ENCODE measurements at regions not wholly inside any gene's neighbourhood (a gene's known extent, or its start where the extent isn't known, plus 50 kb on each side); places are given as distances from the start of the nearest gene placed in this dataset.
"Not testable (repeated sequence)": the region's sequence is repeated elsewhere in the genome, so short reads cannot be mapped to it uniquely, and the experiment has no call there.

DNA sequence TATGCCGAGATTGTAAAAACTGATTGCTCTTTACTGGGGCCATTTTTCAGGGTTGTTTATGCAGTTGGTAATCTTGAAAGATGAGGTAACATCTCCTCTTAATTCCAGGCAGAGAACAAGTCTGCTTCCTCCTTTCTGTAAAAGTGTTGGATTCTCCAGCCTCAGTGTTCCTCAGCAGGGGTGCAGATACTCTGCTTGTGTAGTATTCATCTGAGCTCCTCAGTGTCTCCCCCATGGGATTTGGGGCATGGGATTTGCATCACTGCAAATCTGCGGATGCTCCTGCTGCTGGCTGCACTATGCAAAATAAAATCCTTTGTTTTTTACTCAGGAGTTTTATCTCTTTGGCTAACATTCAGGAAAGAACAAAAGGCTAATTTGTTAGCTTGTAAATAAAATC is 104.9 kb upstream of the ATP8A1 start (continued):
- TF ChIP-seq CHD2 (IDR thresholded peaks at IDR 0.05; ENCODE audit: low read length, partially characterized antibody) = no peak
- TF ChIP-seq, protein P1, sequence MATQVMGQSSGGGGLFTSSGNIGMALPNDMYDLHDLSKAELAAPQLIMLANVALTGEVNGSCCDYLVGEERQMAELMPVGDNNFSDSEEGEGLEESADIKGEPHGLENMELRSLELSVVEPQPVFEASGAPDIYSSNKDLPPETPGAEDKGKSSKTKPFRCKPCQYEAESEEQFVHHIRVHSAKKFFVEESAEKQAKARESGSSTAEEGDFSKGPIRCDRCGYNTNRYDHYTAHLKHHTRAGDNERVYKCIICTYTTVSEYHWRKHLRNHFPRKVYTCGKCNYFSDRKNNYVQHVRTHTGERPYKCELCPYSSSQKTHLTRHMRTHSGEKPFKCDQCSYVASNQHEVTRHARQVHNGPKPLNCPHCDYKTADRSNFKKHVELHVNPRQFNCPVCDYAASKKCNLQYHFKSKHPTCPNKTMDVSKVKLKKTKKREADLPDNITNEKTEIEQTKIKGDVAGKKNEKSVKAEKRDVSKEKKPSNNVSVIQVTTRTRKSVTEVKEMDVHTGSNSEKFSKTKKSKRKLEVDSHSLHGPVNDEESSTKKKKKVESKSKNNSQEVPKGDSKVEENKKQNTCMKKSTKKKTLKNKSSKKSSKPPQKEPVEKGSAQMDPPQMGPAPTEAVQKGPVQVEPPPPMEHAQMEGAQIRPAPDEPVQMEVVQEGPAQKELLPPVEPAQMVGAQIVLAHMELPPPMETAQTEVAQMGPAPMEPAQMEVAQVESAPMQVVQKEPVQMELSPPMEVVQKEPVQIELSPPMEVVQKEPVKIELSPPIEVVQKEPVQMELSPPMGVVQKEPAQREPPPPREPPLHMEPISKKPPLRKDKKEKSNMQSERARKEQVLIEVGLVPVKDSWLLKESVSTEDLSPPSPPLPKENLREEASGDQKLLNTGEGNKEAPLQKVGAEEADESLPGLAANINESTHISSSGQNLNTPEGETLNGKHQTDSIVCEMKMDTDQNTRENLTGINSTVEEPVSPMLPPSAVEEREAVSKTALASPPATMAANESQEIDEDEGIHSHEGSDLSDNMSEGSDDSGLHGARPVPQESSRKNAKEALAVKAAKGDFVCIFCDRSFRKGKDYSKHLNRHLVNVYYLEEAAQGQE (IDR thresholded peaks at IDR 0.05; ENCODE audit: low read depth, low read length) = no peak
- no peak for TF ChIP-seq RFX5 (IDR thresholded peaks at IDR 0.05; ENCODE audit: low read length)

DNA sequence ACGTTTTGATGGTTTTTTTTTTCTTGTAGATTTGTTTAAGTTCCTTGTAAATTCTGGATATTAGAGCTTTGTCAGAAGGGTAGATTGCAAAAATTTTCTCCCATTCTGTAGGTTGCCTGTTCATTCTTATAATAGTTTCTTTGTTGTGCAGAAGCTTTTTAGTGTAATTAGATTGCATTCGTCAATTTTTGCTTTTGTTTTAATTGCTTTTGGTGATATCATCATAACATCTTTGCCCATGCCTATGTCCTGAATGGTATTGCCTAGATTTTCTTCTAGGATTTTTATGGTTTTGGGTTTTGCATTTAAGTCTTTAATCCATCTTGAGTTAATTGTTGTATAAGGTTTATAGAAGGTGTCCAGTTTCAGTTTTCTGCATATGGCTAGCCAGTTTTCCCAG is 98.1 kb upstream of the ATP8A1 start:
- H3K9me3 ChIP-seq; H3K79me2 ChIP-seq (ENCODE audit: insufficient read depth); H3K4me1 ChIP-seq (ENCODE audit: control insufficient read depth in 1 of 2, insufficient read depth in 2 of 2, low read depth in 1 of 2, low read length in 1 of 2); H3K4me3 ChIP-seq (ENCODE audit: low read depth in 2 of 2, low read length in 1 of 2); H3K9me2 ChIP-seq; H2AFZ ChIP-seq (ENCODE audit: low read depth); H3F3A ChIP-seq (replicated peaks; ENCODE audit: insufficient read depth); POLR2A ChIA-PET; H3K27me3 ChIP-seq (ENCODE audit: insufficient read depth); H3K9ac ChIP-seq; H3K27ac ChIP-seq (ENCODE audit: low read depth in 2 of 2, low read length in 1 of 2); H3K4me2 ChIP-seq; H4K20me1 ChIP-seq (ENCODE audit: insufficient read depth); CTCF ChIA-PET; H3K36me3 ChIP-seq (replicated peaks in 1 of 2; ENCODE audit: control insufficient read depth in 1 of 2, insufficient read depth in 2 of 2, low read length in 1 of 2); DNase-seq: not testable (repeated sequence)
- WGBS (ENCODE audit: low lambda C conversion rate) = 16% methylated on average over 2 of the region's 2 CpGs

DNA sequence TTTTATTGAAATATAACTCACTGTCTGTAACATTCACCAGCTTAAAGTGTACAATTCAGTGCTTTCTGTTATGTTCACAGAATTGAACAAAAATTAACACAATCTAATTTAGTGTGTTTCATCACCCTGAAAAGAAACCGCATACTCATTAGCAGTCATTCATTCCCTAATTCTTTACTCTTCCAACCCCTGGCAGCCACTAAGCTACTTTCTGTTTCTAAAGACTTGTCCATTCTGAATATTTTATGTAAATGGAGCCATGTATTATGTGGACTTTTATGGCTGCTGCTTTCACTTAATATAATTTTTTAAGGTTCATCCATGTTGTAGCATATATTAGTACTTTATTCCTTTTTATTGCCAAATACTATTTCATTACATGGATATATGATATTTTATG is 94.7 kb upstream of the ATP8A1 start:
- Histone ChIP-seq H3K79me2 (ENCODE audit: insufficient read depth) (no peaks in the 10 kb centered on the region), H2AFZ (ENCODE audit: low read depth) (no peak overlapping the region), H3K36me3 (replicated peaks in 1 of 2; ENCODE audit: control insufficient read depth in 1 of 2, insufficient read depth in 2 of 2, low read length in 1 of 2) (no peaks in the 10 kb centered on the region), H3K9me2 (no peaks in the 10 kb centered on the region), H4K20me1 (ENCODE audit: insufficient read depth) (no peaks in the 10 kb centered on the region), H3K27ac (ENCODE audit: low read depth in 2 of 2, low read length in 1 of 2) (no peak overlapping the region), H3K27me3 (ENCODE audit: insufficient read depth) (no peaks in the 10 kb centered on the region), H3K4me2 (no peak overlapping the region), H3K9me3 (no peaks in the 10 kb centered on the region), H3K4me3 (ENCODE audit: low read depth in 2 of 2, low read length in 1 of 2) (no peak overlapping the region), H3K4me1 (ENCODE audit: control insufficient read depth in 1 of 2, insufficient read depth in 2 of 2, low read depth in 1 of 2, low read length in 1 of 2) (no peaks in the 10 kb centered on the region; a peak in 2 of 4 replicates), H3K9ac (no peak overlapping the region), H3F3A (replicated peaks; ENCODE audit: insufficient read depth) (no peaks in the 10 kb centered on the region)
- DNase-seq = no peak
- ChIA-PET POLR2A (no interaction called here), CTCF (interaction anchor here (0.6 to 2.6 kb wide), 9 partner anchors 116 to 907 kb away, joined by 3 to 16 read pairs (median 3); no protein-coding TSS in a partner anchor)
- 74% methylated on average over 1 of the region's 1 CpG for WGBS (ENCODE audit: low lambda C conversion rate)
- no peak for TF ChIP-seq YY1 (IDR thresholded peaks at IDR 0.05; ENCODE audit: low read depth)
- no peak for TF ChIP-seq FOXJ3 (CRISPR knock-in tag; IDR thresholded peaks at IDR 0.05)
- TF ChIP-seq, protein P2, sequence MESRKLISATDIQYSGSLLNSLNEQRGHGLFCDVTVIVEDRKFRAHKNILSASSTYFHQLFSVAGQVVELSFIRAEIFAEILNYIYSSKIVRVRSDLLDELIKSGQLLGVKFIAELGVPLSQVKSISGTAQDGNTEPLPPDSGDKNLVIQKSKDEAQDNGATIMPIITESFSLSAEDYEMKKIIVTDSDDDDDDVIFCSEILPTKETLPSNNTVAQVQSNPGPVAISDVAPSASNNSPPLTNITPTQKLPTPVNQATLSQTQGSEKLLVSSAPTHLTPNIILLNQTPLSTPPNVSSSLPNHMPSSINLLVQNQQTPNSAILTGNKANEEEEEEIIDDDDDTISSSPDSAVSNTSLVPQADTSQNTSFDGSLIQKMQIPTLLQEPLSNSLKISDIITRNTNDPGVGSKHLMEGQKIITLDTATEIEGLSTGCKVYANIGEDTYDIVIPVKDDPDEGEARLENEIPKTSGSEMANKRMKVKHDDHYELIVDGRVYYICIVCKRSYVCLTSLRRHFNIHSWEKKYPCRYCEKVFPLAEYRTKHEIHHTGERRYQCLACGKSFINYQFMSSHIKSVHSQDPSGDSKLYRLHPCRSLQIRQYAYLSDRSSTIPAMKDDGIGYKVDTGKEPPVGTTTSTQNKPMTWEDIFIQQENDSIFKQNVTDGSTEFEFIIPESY (IDR thresholded peaks at IDR 0.05; ENCODE audit: borderline replicate concordance, low read depth) = no peak
- no peak for TF ChIP-seq GATA2 (CRISPR knock-in tag; IDR thresholded peaks at IDR 0.05)
- TF ChIP-seq, protein P3, sequence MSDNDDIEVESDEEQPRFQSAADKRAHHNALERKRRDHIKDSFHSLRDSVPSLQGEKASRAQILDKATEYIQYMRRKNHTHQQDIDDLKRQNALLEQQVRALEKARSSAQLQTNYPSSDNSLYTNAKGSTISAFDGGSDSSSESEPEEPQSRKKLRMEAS (IDR thresholded peaks at IDR 0.05; ENCODE audit: low read depth) = no peak
- TF ChIP-seq GABPA (IDR thresholded peaks at IDR 0.05; ENCODE audit: low read depth) = no peak
- no peak for TF ChIP-seq FOXM1 (IDR thresholded peaks at IDR 0.05; ENCODE audit: low read depth)
- no peak for TF ChIP-seq SIN3A (IDR thresholded peaks at IDR 0.05; ENCODE audit: borderline replicate concordance, low read depth, low read length)
- no peak for TF ChIP-seq POLR2AphosphoS5 (IDR thresholded peaks at IDR 0.05; ENCODE audit: low read depth, low read length)
- TF ChIP-seq CHD2 (IDR thresholded peaks at IDR 0.05; ENCODE audit: low read length, partially characterized antibody) = no peak
- no peak for TF ChIP-seq TAF1 (IDR thresholded peaks at IDR 0.05; ENCODE audit: borderline replicate concordance, low read depth, low read length)
- no peak for TF ChIP-seq MEF2A (IDR thresholded peaks at IDR 0.05; ENCODE audit: borderline replicate concordance, low read depth)
- no peak for TF ChIP-seq JUND (IDR thresholded peaks at IDR 0.05)
